ENCODE measurements at regions not wholly inside any gene's neighbourhood (a gene's known extent, or its start where the extent isn't known, plus 50 kb on each side); places are given as distances from the start of the nearest gene placed in this dataset.

DNA sequence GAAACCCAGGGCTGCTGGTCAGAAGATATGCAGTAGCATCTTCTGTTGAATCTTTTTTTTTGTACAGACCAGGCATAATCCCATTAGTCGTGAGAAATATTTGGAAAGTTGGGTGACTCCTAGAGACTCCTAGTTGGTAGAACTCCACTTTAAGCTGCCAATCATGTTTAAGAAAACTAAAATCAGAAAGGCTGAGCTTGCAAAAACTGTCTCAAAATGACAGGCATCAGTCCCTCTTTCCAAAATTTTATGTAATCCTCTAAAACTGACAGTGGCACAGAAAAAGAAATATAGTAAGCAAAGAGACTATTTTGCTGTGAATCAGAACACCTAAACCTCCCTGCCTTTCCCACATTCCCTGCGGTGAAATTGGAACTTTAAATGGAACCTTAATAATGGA lies 568.5 kb downstream of the CCSER2 start:
- TF ChIP-seq, protein P1, sequence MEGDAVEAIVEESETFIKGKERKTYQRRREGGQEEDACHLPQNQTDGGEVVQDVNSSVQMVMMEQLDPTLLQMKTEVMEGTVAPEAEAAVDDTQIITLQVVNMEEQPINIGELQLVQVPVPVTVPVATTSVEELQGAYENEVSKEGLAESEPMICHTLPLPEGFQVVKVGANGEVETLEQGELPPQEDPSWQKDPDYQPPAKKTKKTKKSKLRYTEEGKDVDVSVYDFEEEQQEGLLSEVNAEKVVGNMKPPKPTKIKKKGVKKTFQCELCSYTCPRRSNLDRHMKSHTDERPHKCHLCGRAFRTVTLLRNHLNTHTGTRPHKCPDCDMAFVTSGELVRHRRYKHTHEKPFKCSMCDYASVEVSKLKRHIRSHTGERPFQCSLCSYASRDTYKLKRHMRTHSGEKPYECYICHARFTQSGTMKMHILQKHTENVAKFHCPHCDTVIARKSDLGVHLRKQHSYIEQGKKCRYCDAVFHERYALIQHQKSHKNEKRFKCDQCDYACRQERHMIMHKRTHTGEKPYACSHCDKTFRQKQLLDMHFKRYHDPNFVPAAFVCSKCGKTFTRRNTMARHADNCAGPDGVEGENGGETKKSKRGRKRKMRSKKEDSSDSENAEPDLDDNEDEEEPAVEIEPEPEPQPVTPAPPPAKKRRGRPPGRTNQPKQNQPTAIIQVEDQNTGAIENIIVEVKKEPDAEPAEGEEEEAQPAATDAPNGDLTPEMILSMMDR (IDR thresholded peaks at IDR 0.05): no peak
- TF ChIP-seq EP300 (IDR thresholded peaks at IDR 0.05): no peak
